NB4 (cell line): ENCODE measurements at regions not wholly inside any gene's neighbourhood (a gene's known extent, or its start where the extent isn't known, plus 50 kb on each side); places are given as distances from the start of the nearest gene placed in this dataset.
"Not testable (repeated sequence)": the region's sequence is repeated elsewhere in the genome, so short reads cannot be mapped to it uniquely, and the experiment has no call there.

ENCODE experiments used
- DNase-seq: peaks from one replicate; pipeline ENCODE4 v3.0.0; 2010; ENCODE audit warnings: low read depth
- H3K4me3 ChIP-seq: one replicate; pipeline ENCODE4 v1.5.1; 2011; ENCODE audit warnings: mild to moderate bottlenecking, low read depth, low read length, moderate library complexity
- CTCF ChIP-seq: IDR thresholded peaks from one replicate; pipeline ENCODE4 v1.5.1; 2012; ENCODE audit warnings: low read depth, low read length
- MAX ChIP-seq: IDR thresholded peaks from 2 replicates; pipeline ENCODE4 v1.6.1; 2011; ENCODE audit warnings: low read depth, low read length
- MYC ChIP-seq: IDR thresholded peaks from 2 replicates; pipeline ENCODE4 v1.6.1; 2011; ENCODE audit warnings: low read depth, low read length
- POLR2A ChIP-seq: IDR thresholded peaks from 2 replicates; pipeline ENCODE4 v1.6.1; 2011; ENCODE audit warnings: mild to moderate bottlenecking; ENCODE audit not compliant: insufficient read length; ENCODE audit errors: extremely low read depth

DNA sequence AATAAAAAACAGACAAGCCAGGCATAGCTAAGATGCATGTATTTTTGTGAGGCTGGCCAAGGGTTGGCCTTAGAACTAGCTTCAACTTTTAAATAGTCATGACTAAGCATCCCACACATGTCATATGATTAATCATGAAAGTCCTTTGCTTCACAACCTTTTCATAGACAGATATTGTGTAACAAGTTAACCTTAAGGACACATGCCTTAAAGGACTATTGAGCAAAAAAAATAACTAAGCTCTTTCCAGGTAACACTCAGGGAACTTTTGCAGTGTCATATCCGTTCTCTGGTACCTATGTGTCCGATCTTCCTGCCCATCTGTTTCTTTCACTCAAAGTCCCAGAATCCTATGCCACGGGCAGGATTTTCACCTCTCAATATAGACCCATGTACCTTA, 498.4 kb downstream of the STK39 start:
- TF ChIP-seq MYC (no peak), MAX (no peak), CTCF (no peak), POLR2A (no peak)
- no peak overlapping the region for H3K4me3 ChIP-seq
- DNase-seq, result no peak

GRCh38 chr2:167748536-167748935, 498.9 kb downstream of the STK39 start:
- DNase-seq, result no peak
- TF ChIP-seq MYC, result no peak
- no peak for TF ChIP-seq POLR2A
- TF ChIP-seq CTCF, result no peak
- no peak for TF ChIP-seq MAX

DNA sequence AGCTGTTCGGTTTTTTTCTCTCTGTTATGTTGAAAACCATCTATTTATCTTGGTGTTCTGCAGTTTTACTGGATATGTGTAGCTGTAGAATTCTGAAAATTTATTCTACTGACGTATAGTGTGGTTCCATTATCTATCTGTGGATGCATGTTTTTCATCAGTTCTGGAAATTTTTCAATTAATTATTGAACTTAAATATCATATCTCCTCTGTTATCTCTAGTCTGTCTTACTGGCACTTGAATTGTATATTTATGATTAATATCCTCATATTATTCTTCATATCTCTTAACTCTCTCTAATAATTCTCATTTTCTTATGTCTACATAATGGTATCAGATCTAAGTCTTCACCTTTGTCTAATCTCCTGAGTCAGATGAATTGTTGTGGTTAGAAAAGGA, 501.7 kb downstream of the STK39 start:
- DNase-seq, result no peak
- H3K4me3 ChIP-seq, result no peak overlapping the region
- TF ChIP-seq MAX, result no peak
- TF ChIP-seq POLR2A, result no peak
- no peak for TF ChIP-seq CTCF
- no peak for TF ChIP-seq MYC

More at GRCh38 chr2:167748536-167748935, 498.9 kb downstream of the STK39 start:
- no peak overlapping the region for H3K4me3 ChIP-seq

DNA sequence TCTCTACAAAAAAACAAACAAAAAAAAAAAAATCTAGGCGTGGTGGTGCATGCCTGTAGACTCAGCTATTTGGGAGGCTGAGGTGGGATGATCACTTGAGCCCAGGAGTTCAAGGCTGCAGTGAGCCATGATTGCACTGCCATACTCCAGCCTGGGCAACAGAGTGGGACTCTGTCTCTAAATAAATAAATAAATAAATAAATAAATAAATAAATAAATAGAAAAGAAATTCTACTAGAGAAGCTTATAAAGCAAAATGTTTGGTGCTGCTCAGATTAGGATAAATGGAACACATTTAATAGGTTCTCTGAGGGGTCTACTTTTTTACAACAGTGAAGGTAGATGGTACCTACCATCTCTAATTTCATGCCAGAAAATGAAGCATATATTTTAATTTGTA, 507.5 kb downstream of the STK39 start:
- not testable (repeated sequence) for H3K4me3 ChIP-seq, DNase-seq

DNA sequence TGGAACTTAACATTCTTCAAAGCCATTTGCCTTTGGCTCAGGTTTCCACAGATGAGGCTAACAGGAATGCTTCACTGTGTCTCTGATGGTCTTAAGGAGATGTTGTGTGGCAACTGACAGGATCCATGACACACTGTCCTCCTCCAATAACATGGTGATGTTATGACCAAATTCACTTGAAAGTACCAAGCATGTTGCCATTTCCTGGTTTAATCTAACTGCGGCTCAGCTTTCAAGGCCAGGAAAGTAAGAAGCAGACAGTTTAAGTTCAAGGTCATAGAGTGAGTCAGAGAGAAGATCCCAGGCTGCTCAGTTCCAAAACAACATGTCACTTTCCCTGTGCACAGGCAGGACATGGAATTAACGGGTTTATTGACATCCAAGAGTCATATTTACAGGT, 513.6 kb downstream of the STK39 start:
- TF ChIP-seq CTCF, result no peak
- TF ChIP-seq MYC, result no peak
- TF ChIP-seq POLR2A, result no peak
- TF ChIP-seq MAX, result no peak
- H3K4me3 ChIP-seq, result no peak overlapping the region
- DNase-seq, result no peak

DNA sequence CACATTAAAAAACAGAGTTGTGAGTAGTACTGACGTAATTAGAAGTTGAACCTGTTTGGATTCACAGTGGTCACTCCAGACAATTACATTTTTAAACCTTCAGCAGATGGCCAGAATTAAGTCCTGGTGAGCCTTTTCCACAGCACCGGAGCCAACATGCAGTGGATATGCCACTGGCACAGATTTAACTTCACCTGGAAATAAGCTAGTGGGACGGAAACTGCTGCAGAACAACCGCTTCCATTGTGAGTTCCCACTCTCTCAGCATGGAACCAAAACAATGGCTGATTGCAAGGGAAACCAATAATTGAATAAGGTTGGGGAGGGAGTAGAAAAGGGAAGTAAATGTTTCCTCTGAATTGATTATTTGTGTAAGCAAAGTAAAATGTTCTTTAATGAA, 515.1 kb downstream of the STK39 start:
- DNase-seq, result no peak
- H3K4me3 ChIP-seq, result no peak overlapping the region
- TF ChIP-seq MYC (no peak), CTCF (no peak), MAX (no peak), POLR2A (no peak)
